NCI-H82 (cell line): ENCODE measurements at regions not wholly inside any gene's neighbourhood (a gene's known extent, or its start where the extent isn't known, plus 50 kb on each side); places are given as distances from the start of the nearest gene placed in this dataset.
"Not testable (repeated sequence)": the region's sequence is repeated elsewhere in the genome, so short reads cannot be mapped to it uniquely, and the experiment has no call there.

Experiments used
- DNase-seq: peaks from one replicate; lab custom pipeline; 2025; lab: John Stamatoyannopoulos, UW

DNA sequence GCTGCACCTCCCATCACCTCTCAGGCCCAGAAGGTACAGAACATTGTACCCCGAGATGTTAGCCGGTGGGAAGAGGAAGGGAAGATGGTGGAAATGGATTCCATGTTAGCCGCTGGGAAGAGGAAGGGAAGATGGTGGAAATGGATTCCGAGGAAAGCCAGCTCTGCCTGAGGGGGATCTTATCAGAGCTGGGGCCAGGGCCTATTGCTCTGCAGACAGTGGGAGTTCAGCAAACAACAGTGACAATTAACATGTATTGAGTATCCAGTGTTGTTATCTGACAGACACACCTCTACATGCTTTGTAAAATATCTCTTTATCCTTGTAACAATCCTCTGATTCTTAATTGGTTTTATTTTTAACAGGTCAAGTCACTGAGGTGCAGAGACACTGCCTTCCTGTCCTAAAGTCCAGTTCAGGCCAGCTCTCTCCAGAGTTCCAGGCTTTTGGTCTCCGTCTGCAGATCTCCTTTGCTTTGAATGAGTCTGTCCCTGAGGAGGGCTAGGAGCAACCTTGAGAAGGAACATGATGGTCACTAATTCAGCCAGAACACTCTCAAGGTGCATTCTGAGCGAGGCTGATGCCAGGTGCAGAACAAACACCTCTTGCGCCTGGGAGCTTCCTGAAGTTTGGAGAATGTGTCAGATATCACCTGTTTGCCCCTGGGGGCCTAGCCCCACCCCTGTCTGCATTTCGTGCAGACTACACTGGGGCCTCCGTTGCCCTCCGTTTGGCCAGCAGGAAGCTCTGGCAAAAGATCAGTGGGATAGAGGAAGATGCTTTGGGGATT is 82.4 kb upstream of the PODXL start:
- DNase-seq, result no peak

DNA sequence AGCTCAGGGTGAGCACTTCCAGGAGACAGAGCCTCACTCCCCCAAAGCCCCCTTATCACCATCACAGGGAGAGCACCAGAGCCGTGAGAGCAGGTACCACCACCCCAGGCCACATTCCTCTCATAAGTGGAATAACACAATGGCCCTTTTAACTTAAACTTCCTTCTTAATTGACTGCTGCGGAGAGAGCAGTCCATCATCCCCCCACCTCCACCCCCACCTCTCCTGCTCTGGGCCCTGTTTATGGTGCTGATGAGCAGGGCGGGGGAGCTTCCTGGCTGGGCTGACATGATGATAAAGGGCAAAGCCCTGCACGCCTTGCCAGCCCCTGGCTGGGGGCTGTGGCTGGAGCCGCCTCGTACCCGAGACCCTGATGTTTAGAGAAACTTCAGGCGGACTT is 81.4 kb upstream of the PODXL start:
- no peak for DNase-seq

DNA sequence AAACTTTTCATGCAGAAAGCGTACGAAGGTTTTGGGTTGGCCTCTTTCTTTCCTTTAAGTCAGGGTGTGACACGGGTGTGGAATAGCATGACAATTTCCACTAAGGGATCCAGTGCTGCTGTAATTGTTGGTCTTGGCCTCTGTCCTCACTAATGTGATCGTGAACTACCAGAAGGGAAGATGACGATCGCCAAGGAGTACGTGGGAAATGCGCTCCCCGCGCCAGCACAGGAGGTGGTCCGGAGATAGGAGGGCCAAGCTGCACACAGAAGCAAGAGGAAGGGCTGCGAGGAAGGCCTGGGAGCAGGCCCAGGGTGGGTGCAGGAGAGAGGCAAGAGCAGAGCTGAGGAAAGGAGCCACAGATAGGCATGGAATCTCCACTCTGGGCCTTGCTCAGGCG is 79.7 kb upstream of the PODXL start:
- DNase-seq, result no peak

DNA sequence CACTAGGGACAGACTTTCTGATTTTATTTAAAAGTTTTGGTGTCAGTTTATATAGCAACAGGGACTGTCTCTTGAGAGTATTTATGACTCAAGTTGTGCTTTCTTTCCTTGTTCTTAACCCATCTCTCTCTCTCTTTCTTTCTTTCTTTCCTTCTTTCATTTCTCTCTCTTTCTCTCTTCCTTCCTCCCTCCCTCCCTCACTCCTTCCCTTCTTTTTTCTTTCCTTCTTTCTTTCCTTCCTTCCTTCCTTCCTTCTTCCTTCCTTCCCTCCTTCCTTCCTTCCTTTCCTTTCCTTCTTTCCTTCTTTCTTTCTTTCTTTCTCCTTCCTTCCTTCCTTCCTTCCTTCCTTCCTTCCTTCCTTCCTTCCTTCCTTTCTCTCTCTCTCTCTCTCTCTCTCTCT is 77.8 kb upstream of the PODXL start:
- not testable (repeated sequence) for DNase-seq

DNA sequence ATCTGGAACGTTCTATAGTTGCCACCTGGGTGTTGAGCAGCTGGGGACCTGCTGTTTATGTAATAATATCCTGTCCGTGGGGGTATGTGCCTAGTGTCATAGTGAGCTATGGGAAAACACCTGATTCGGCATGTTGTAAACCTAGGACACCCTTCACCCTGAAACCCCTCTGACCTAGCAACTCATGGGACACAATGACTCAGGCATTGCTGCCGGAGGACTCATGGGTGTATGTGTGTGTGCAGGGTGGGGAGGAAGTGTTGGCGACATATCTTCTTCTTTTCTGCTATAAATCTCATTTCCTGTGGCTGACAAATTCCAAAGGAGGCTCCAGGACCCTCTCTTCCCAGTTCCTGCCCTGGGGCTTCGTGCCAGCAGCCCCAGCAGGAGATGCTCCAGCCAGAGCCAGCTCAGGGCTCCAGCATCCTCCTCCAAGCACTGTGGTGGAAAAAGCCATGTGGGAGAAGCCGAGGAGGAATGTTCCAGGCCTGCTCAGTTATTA is 77.0 kb upstream of the PODXL start:
- DNase-seq, result no peak

DNA sequence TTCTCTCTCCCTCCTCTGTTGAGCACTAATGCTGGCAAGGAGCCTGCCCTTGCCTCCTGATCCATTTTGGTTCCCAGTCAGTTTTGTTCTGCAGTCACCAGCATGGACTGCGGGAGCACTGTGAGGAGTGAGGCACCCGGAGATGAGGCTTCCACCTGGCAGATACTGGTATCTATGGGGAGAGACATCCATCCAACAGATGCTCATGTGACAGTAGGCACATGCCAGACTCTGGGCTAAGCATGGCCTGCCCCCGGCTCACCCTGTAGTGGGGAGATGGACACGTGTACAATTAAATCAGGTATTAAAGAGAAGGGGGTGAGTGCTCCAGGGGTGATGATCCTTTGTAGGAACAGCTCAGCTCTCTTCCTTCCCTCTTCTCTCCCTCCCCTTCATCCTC is 74.0 kb upstream of the PODXL start:
- no peak for DNase-seq

DNA sequence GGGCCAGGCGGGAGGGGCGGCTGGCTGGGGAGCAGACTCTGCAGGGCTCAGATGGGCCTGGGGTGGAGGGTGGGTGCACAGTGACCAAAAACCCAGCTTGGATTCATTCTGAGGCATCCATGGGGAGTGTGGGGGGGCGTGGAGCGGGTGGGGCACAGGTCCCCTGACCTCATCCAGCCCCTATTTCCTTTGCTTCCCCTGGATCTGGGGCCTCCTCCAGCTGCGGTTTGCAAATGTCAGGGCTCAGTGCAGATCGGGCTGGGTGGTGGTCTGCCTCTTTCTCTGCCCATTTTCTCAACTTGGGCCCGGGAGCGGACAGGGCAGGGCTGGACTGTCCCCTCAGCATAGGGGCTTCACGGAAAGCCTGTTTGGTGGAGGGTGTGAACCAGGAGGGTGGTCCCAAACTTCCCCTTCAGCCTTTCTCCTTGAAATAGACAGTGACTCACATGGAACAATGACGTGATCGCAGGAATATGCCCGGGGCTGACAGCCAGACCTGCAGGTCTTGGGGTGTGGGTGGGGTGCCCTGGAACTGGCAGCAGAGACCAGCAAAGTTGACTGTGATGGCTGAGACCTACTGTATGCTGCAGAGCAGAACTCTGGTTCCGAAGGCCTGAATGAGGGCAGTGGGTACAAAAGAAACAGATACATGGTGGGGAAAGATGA is 72.9 kb upstream of the PODXL start:
- no peak for DNase-seq

DNA sequence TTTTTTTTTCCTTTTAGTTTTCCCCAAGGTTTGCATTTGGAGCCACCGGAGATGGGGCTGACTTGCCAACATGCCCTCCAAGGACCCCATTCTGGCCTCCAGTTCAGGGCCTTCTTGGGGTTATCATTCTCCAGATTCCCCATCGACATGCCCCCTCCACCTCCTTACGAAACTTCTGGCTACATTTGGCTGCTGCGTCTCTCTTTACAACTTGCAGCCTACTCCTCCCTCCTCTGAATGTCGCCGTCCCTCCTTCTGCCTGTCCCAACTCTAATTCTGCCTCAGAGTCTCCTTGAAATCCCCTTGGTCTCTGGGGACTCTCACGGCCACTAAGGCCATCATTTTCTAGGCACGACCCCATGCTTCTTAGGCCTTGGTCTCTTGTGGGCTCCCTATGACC is 72.2 kb upstream of the PODXL start:
- DNase-seq, result no peak

DNA sequence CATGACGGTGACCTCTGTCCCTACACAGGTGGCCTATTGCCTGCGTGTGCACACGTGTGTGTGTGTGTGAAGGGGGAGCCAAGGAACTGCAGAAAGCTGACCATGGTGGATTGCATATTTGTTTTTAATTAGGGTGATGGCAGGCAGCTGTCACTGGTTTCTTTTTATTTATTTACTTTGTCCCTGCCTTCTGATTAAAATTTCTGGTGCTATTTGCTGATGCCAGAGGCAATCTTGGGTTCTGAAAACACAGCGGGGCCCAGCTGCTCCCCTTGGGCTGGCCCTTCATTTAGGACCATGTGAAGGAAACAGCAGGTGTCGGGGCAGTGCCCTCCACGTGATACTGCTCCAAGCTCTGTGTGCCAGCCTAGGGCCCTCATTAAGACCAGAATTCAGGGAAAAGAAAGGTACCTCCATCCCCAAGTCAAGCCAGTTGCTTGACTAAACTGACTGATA is 71.3 kb upstream of the PODXL start:
- no peak for DNase-seq

DNA sequence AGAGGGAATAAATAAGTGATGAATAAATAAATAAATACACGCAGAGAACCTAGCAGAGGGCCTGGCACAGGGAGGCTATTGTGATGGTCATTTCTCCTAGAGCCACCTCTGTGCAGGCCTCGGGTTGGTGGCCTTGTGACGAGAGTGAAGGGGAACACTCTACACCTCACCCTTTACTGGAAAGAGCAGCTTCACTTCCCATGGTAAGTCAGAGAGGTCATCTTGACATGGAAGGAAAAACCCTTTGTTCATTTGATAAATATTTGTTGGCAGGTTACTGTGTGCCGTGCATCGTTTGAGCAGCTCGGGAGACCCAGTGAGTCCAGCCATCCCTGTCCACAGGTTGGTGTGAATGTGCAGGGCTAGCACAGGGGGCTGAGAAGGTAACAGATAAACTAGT is 70.2 kb upstream of the PODXL start:
- DNase-seq, result no peak

DNA sequence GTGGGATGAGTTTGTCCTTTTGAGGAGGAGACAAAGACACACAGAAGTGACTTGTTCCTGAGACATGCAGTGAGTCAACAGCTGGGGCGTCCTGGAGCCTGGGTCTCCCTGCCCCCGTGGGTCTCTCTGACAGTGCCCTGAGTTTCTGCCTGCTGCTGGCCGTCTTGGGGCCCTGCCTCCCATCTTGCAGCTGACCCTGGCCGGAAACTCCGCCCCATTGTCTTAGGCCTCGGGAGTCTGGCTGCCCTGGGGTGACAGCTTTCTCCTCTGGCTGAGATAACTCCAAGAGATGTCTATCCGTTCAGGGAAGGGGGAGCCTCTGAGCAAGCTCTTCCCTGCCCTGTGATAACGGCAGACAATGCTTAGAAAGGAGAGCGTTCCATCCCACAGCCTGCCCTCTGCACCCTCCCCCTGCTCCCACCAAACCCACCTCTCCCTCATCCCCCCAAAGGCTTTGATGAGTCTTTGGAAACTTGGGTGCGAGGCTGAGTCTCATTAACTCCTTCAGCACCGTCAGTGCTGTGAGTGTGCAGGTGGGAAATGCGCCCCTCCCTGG is 69.5 kb upstream of the PODXL start:
- DNase-seq, result no peak

DNA sequence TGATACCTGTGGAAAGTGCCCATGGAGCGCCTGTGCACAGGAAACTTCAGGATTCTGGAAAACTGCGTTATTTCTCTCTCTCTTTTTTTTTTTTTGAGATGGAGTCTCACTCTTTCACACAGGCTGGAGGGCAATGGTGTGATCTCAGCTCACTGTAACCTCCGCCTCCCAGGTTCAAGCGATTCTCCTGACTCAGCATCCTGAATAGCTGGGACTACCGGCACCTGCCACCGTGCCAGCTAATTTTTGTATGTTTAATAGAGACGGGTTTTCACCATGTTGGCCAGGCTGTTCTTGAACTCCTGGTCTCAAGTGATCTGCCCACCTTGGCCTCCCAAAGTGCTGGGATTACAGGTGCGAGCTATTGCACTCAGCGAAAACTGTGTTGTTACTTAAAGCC is 68.9 kb upstream of the PODXL start:
- DNase-seq, result not testable (repeated sequence)

DNA sequence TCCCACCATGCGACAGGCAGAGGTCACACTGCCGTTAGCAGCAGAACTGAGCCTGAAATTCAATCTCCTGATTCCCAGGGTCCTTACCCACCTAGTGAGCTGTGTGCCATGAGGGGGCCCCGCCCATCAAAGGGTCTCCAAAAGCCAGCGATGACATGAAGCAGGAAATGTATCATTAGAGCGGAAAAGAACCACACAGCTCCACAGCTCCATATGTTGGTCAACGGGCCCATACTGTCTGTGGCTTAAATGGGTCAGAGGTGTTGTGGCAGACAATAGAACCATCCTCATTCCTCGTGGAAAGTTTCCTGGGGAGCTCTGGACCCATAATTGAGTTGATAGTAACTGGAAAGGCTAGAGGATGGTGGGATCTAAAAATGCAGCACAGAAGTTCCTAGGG is 68.1 kb upstream of the PODXL start:
- no peak for DNase-seq

DNA sequence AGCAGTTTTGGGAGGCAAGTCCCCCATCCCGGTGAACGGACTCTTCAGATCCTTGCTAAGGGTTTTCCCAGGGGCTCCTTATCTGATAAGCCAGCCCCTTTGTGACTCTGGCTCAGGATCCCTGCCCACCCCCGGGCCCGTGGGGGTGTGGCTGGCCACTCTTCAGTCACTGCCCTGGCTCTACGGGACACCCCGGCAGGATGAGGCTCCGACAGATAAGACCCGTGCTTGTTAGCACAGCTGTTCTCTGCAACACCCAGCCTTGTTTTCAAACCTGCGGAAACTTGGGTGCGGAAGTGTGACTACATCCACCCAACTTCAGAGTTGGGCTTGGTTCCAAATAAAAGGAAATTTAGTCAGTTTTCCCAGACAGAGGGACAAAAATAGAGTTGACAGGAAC is 66.7 kb upstream of the PODXL start:
- no peak for DNase-seq

DNA sequence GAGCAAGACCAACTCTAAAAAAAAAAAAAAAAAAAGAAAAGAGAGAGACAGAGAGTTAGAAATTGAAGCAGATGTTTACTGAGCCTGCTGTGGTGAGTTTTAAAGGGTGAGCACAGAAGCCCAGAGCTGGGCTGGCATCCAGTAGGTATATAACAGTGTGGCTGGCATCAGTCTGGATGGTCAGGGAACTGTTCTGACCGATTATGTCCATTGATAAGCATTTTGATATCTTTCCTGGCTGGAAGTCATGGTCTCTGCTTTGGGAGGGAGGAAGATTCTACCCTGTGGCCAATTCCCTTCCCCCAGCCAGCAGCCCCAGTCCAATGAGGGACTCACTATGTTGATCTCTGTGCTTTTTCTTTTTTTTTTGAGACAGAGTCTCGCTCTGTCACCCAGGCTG is 65.2 kb upstream of the PODXL start:
- DNase-seq, result no peak

DNA sequence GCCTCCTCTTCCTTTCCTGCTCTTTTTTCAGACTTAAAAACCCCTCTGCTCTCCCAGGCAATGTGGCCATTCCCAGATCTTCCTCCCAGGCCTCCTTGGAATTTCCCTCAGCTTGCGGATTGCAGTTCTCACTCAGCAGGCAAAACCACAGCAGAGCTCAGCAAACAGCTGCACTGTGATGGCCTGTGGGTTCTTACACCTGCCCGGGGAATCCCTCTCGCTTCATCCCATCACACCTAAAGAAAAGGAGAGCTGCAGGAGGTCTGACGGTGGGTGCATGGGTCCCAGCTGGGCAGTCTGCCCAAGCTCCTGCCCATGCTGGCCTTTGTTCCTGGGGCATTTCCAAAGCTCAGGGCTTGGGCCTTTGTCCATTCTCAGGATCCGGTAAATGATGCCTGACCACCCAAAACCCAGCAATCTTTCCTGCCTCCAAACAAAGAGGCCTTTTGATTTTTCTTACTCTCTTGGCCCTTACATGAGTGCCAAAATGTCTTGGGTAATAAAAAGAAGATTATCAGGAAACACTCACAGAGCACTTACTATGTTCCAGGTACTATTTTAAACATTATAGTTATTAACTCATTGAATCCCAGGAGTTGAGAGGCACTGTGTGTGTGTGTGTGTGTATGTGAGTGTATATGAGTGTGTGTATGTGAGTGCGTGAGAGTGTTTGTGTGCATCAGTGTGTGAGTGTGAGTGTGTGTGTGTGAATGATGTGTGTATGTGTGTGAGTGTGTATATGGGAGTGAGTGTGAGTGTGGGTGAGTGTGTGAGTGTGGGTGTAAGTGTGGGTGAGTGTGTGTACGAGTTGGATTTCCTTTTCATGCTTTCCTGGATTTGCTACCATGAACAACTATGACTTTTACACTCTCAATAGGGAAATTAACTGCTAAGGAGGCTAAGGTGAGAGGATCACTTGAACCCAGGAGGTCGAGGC is 64.5 kb upstream of the PODXL start:
- DNase-seq, result no peak

DNA sequence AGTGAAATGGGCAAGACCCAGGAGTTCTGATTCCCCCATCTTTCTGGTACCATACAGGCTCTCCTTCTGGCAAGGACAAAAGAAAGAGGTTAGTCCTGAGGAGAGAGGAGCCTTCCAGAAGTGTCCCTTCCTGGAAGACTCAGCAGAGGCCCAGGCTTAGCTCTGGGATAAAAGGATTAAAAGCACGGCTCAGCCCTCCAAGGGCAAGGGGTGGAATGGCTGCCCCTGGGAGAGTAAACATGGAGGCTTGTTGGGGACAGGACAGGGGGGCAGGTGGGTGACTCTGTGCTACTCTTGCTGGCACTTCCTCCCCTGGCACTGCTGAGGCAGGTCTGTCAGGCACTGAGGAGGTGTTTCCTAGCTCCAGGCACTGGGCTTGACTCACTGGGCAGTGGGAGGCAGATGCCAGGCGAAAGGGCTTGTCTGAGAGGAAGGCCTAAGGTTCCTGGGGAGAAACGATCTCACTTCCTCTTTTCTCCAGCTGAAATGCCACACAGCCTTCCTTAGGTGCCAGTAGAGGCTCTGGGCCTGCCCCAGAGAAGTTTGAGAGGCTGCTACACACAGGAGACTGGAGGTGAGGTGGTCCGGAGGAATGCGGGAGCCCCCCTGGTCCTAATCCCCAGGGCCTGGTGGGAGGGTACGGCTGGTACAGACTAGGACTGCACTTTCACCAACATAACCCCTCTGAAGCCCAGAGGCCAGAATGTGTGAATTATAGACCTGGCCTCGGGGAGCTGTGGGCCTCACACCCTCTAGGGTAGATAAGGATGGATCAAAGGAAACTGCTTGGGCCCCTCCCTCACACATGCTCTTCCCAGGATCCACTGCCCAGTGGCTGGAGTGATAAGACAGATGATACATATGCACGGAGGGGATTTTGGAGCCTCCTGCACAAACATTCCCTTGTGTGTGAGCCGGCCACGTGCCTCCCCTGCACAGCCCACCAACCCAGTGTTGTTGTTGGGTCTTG is 63.2 kb upstream of the PODXL start:
- DNase-seq, result peak; percentile 87

DNA sequence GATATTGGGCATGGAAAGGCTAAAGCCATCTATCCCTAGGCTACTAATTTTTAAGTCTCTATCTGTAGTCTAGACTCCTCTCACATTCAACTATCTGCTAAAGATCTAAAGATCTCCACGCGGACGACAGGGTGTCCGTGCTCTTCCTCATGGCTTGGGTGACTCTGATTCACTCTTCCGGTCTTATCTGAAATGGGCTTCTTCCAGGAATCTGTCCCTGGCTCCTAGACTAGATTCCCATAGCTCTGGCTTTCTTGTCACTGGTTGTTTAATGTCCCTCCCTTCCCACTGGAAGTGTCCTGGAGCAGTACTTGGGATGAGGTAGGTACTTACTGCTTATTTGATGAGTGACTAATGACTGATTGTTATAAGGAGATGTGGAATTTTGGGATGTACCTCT is 62.0 kb upstream of the PODXL start:
- no peak for DNase-seq

DNA sequence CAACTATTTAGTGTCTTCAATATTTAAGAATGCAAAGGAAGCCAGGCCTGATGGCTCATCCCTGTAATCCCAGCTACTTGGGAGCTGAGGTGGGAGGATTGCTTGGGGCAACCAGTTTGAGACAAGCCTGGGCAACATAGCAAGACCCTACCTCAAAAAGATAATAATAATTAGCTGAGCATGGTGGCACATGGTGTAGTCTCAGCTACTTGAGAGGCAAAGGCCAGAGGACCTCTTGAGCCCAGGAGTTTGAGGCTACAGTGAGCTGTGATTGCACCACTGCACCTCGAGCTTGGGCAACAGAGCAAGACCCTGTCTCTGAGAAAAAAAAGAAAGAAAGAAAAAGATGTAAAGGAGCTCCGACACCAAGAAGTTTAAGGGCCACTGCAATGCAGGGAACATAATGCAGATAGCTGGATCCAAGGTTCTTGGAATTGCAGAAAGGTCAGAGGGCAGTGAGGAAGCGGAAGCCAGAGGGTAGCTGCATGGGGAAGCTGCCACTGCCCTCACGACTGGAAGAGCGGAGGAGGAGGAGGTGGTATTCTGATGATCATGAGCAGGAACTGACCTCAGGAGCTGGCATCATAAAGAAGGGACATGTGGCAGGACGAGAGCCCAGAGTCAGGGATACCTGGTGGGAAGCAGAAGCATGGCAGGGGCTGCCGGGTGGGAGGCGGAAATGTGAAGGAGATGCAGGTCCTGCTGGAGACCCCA is 60.2 kb upstream of the PODXL start:
- DNase-seq, result no peak

DNA sequence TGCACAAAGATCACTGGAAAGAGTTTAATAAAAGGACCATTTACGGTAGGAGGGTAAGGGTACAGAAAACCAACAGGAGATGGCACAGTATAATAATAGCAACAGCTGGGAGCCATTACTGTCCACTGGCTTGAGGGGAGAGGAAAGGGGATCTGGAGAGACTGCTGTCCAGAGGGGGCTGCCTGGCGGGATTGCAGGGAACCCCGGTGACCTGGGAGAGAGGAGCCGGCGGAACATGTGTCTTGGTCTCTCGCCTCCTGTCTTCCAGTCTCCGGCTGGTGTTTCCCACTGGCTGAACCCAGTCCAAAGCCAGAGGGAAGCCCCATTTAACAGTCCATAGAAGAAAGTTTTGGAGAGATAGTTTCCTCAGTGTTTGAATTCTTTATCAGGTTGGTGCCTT is 57.5 kb upstream of the PODXL start:
- DNase-seq, result no peak
